HG02642 (cell line): ENCODE measurements at regions not wholly inside any gene's neighbourhood (a gene's known extent, or its start where the extent isn't known, plus 50 kb on each side); places are given as distances from the start of the nearest gene placed in this dataset.
"Not testable (repeated sequence)": the region's sequence is repeated elsewhere in the genome, so short reads cannot be mapped to it uniquely, and the experiment has no call there.

Experiments used
- ATAC-seq: cut with Tn5 transposase; IDR thresholded peaks from one replicate; pipeline ENCODE4 v1.9.1; 2021; ENCODE audit warnings: mild to moderate bottlenecking; ENCODE audit not compliant: unreplicated experiment, poor library complexity

DNA sequence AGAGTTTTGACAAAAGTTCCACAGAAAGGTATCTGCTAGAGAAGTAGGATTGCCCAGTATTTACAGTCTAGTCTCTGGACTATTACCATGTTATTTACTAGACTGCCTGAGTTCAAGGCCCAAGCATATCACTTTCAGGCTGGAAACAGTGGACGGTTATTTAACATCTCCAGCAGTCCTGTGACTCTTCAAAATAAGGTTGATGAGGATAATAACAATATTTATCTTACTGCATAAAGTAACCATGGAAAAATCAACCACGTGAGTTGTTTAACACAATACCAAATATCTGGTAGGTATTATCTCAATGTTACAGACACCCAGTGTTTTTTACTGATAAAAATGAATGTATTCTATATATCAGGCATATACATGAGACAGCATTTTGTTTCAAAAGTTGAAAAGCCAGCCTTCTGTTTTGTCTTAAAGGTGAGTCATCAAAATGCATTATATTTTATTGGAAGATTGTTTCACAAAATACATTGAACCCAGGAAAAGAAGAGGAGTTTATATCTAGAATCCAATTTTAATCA lies 535.8 kb downstream of the TBL1XR1 start:
- ATAC-seq: no peak

DNA sequence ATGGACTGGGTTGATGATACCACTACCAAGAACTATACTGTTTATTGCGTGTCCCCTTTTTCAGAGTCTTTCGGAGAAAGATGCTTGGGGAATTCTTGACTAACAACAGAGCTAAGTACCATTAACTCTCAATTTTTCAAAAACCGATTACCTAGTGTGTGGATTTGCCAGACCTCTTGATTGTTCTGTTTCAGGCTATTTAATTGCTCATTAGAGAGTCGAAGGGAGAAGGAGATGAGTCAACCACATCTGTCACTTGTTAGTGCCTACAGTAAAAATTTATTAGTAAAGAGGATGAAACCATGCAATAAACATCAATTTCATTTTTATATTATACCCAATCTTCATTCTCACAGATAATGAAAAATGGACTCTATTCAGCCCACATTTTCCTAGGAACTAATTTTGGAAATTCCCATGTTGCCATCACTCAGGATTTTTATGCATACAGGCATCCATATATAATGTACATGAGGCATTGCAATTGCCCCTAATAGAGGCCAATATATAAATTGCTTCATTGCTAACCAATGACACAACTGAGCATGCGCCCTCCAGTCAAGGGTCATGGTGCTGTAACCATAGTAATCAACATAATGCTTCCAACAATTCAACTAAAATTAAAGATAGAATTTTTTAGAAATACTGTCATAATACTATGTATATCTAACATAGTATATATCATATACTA lies 541.7 kb downstream of the TBL1XR1 start:
- ATAC-seq: no peak

DNA sequence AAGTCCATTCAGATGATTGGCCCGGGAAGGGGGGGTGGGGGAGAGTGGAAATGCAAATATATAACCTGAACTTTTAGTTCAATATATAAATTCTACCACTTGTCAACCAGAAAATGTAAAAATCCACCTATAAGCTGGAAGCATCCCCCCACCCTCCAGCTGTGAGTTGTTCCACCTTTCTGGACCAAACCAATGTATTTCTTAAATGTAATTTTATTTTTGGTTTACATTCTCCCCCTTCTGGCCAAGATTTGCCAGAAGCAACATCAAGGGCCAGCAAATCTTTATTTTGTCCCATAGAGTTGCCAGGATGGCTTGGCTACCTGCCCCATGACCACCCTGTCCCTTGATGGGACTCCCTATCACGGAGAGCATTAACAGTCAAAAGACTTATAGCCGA lies 545.7 kb downstream of the TBL1XR1 start:
- no peak for ATAC-seq

DNA sequence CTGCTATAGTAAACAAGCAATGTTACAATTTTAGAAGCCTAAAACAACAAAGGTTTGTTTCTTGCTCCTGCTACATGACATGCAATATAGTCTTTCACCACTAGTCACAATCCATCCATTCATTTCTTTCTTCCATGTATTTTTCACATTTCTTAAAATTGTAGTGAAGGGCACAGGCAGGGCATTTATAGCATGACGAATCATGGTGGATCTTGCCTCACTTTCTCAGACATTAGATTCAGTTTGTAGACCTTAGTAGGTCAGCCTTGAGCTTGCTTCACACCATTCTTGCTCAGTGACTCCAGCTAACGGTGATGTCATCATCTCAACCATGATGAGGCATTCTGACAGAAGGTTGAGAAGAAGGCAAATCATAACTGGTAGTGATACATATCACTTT lies 546.8 kb downstream of the TBL1XR1 start:
- no peak for ATAC-seq

DNA sequence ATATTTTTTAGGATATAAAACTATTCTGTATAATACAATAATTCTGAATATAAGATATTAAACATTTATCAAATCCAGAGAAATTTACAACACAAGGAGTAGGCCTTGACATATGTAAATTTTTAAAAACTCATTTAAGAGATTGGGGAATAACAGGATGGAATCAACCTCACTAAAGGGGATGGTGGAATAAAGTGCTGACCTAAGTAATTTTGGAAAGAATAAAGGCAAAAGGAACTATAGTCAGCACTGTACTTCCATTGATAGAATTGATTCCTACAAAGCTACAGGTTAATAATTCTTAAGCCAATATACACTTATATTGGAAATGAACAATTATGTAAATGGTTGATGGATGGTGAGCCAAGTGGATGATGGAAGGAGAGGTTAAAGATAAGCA lies 549.3 kb downstream of the TBL1XR1 start:
- no peak for ATAC-seq

DNA sequence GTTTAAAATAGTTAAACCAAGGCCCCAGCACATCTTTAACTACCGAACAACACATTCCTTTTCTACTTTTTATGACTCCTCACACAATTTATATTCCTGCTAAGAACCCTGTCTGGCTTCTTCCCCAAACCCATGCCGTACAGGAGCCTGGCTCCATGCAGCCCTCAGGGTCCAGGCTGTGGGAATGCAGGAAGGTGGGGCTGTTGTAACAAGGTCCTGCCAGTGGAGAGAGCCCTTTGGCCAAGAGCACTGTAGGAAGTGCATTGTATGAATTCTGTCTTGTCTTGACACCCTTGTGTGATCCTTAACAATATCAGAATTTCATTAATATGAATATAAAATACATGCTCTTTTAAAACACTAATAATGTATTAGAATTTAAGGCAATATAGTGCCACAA lies 563.8 kb downstream of the TBL1XR1 start:
- ATAC-seq: no peak

DNA sequence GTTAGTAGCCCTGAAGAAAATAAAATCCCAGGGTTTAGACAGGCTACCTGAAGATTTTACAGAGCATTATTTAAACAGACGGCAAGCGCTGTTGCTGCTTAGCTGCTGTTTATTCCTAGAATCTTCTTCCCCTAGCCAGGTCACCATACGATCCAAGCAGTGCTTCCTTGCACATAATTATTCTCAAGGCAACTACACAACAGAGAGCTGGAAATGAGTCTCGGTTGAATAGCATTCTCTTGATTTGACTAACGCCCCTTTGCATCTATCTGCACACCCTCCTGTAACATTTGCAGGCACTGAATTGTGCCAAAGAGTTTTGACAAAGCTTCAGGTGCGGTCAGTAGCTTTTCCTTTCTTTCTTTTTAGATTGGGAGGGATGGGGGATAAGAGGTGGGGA lies 564.4 kb downstream of the TBL1XR1 start:
- ATAC-seq: no peak

DNA sequence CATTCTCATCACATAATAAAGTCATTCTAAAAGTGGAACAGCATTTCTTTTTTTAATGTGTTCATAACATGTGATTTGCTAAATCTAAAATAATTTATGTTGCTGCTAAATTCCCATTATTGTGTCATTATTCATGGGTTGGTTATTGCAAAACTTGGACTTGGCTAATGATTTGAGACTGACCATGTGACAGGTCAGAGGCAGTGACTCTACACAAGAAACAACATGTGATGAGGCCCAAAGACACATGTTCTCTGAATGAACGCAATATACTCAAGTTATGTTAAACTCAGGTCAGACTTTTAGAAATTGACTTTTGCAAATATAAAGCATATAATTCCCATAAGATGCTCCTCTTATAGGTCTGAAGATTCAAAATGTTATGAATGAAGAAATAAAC lies 566.1 kb downstream of the TBL1XR1 start:
- ATAC-seq: no peak

DNA sequence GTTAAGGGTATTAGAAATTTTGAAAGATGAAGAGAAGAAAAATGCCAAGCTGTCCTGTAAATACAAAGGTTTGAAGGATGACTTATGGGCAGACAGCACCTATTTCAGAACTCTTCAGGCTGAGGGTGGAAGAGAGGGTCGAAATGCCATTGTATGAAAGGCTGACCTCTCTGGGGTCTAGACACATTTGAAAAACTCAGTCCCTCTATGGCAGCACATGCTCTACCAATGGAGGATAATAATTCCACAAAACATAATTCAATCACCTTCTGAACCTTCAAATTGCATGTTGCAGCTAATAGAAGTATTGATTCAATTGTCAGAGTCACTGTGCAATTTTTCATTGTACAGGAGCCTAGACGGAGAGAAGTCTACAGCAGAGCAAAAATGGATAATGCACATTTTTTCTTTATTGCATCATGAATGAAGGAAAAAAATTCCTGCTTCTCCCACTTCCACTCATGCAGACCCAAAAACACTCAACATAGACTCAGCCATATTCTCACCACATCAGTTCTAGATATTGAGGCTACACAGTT lies 569.1 kb downstream of the TBL1XR1 start:
- ATAC-seq: no peak

DNA sequence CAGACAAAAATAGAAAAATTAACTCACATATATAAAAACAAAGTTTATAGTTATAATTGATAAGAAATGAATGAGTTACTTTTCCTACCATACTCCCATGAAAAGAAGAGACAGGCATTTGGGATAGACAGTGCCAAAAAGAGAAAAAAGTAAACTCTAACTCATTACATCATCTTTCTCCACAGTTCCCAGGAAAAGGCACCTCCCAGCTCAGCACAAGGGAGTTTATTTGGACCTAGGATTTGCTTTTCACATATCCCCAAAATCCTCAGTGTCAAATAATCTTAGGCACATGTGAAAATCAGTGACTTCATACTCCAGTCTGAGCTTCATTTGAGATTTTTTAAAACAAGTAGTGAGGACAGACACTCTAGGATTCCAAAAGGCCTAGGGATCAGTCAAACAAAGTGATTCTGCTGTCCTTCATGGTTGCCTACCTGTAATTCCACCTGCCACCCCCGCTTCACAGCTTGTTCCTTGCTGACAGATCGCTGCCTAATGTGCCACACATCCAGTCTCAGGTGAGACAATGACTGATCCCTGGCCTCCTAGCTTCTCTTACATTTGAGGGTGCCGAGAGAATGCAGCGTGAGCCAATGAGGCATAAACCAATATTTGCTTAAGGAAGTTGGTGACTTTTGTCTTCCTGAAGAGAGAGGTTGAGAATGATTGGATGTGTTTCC lies 573.7 kb downstream of the TBL1XR1 start:
- no peak for ATAC-seq

DNA sequence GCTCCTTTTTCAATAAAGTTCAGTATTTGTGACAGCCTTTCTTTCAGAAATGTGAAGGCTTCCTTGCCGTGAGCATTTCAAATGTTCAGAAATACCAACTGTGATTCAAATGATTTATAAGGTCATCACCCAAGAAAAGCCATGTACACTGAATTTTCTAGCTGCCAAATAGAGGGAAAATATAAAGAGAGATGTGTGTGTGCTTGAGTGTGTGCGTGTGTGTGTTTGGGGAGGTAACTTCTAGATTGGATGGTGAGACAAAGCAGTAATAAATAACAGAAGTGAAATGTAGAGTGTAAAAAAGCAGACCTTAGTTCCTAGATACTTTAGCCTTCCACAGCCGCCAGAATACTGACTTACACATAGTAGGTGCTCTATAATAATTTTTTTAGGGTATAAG lies 577.4 kb downstream of the TBL1XR1 start:
- no peak for ATAC-seq

DNA sequence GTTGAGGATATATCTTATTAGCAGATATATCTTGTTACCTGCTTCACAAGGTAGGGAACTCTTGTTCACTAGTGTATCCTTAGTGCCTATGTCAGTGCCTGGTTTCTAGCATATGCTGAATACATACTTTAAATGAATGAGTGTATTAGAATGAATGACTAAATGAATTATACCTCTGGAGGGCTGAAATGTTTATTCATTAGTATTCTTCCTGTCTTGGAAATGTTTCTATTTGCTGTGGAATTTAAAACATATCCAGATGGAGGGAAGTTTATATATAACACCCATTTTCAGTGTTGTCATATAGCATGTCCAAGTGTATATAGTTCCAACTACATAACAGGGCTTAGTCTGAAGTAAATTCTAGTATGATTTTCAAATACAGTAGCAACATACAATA lies 581.5 kb downstream of the TBL1XR1 start:
- no peak for ATAC-seq

DNA sequence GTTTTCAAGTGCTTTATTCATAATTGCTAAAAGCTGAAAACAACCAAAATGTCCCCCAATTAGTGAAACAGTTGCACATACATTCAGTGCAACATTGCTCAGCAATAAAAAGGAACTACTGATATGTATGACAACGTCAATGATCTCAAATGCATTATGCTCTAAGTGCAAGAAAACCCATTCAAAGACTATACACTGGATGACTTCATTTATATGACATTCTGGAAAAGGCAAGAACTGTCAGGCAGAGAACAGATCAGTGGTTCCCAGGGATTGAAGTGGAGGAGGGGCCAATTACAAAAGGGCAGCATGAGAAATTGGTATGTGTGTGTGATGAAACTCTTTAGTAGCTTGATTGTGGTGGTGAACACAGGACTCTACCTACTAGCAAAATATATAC lies 585.6 kb downstream of the TBL1XR1 start:
- no peak for ATAC-seq

DNA sequence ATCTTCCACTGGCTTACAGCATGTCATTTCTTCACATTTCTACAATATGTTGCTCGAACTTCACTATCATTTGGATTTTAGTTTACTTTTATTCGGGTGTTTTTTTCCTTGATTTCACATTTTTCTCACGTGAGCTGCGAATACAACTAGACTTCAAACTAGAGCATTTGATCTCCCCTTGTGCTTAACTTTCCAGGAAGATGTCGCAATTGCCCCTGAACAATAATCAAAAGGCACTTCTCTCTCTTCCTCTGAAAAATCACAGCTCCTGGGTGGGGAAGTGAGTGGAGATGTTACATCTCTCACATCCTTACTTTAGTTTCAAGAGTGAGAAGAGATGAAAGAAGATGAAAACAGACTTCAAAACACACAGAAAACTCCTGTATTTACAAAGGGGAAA lies 587.9 kb downstream of the TBL1XR1 start:
- no peak for ATAC-seq

DNA sequence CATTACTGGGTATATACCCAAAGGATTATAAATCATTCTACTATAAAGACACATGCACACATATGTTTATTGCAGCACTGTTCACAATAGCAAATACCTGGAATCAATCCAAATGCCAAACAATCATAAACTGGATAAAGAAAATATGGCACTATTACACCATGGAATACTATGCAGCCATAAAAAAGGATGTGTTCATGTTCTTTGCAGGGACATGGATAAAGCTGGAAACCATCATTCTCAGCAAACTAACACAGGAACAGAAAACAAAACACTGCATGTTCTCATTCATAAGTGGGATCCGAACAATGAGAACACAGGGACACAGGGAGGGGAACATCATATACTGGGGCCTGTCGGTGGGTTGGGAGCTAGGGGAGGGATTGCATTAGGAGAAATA lies 591.7 kb downstream of the TBL1XR1 start:
- not testable (repeated sequence) for ATAC-seq

DNA sequence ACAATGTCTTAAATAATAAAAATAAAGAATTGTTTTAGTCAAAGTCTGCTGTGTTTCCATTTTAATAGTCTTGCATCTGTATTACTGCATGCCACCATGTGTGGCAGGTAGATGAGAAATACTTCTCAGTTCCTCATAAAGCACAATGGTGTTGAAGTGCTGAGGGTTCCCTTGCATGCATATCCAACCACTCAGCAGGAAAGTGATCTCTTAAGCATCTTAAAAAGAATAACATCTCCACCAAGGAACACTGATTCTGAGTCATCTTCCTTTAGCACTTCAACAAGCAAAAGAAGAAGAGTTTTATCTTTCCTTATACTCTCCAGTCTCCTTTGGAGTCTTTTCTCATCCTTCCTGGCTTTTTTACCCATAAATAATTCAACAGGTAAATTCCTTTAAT lies 602.0 kb downstream of the TBL1XR1 start:
- no peak for ATAC-seq

DNA sequence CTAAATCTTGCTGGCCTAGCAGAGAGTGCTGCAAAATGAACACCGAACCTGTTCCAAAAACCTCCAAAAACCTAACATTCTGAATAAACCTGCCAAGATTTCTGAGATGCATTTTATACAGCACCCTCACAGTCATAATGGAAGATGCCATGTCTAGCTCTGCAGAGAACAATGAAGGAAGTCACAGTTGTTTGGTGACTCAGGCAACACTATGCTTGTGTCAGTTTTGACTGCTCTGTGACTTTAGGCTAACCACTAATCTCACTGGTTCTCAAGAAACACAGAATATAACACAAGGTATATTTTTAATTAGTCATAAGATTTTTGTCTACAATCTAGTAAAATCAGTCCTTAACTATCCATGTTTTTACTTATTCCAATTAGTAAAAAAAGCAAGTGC lies 606.6 kb downstream of the TBL1XR1 start:
- no peak for ATAC-seq

DNA sequence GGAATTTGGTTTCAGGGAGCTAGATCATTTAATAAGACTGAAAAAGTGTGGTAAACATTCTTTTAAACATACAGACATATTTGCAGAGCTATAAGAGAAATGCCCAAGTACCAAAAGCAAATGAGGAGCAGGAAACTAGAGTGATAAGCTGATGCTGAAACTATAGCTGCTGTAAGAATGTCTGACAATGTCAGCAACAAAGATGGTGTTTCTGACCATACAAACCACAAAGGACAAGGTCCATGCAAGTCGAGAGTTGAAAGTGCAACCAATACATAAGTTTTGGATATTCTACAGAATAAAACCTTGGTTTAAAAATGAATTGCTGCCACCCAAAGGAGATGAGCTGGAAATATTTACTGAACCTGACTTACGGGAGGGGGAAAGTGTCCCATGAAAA lies 610.2 kb downstream of the TBL1XR1 start:
- ATAC-seq: no peak

DNA sequence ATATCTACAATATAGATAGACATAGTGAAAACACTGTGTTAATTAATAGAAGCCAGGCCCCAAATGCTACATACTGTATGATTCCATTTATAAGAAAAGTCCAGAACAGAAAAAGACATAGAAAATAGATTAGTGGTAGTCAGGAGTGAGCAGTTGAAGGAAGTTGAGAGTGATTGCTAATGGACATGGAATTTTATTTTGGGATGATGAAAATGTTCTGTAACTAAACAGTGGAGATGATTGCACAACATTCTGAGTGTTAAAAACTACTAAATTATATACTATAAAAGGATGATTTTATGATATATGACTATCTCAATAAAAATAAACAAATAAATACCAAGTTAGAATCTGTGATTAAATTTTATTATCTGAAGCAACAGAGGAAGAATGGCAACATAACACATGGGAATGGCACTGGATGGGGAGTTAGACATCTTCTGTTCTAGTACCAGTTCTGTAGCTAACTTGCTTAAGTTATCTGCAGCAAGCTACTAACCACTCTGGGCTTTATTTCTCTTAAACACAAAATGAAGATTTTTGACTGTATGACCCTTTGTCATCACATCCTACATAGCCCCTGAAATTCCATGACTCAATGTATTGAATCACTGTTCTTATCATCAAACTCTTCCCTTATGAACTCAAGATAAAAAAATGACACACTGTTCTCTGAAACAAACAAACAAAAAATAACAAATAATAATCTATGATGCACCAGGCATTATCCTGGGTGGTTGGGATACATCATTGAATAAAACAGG lies 612.7 kb downstream of the TBL1XR1 start:
- ATAC-seq: no peak

DNA sequence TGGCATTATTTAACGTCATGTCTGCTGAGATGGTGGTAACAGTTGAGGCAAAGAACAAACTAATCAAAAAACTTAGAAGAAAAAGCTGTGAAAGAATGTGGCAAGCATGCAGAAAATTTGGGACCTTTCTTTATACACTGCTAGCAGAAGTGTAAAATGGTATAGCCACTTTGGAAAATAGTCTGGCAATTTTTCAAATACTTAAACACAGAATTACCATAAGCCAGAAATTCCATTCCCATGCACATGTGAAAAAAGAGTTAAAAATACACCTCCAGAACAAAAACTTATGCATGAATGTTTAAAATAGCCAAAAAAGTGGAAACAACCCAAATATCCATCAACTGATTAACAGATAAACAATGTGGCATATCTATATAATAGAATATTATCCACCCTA lies 613.3 kb downstream of the TBL1XR1 start:
- ATAC-seq: no peak

DNA sequence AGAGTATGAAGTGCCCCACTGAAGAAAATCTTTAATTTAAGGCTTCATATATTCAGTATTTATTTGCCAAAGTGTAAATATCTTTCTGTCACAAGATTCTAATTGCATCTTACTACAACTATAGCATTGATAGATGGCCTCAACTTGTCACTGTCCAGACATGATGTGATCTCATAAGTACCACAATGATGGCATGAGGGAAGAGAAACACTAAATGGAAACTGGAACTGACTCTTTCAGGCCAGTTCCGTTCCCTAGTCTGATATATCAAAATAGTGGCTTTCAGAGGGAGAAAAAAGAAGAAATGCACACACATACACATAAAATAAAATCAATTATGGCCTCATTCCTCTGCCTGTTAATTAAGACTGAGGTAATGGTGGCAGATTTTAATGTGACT lies 615.7 kb downstream of the TBL1XR1 start:
- no peak for ATAC-seq
